HepG2 (cell line): ENCODE measurements at regions not wholly inside any gene's neighbourhood (a gene's known extent, or its start where the extent isn't known, plus 50 kb on each side); places are given as distances from the start of the nearest gene placed in this dataset.

Source experiments
- ATF6 ChIP-seq: sonication (generic); formaldehyde crosslinking; conservative IDR thresholded peaks from 2 replicates; pipeline ENCODE4 v1.4.0; 2020; ENCODE audit warnings: missing genetic modification reagents
- DRAP1 ChIP-seq: IDR thresholded peaks from 2 replicates; pipeline ENCODE4 v1.6.1; 2016; ENCODE audit warnings: missing genetic modification reagents, missing compliant biosample characterization
- FOXC1 ChIP-seq: sonication (generic); formaldehyde crosslinking; IDR thresholded peaks from 2 replicates; pipeline ENCODE4 v1.8.0; 2022; ENCODE audit warnings: mild to moderate bottlenecking, missing genetic modification reagents, borderline replicate concordance
- FUBP1 ChIP-seq: sonication (generic); formaldehyde crosslinking; IDR thresholded peaks from 2 replicates; pipeline ENCODE4 v1.5.1; 2020; ENCODE audit warnings: missing genetic modification reagents, mild to moderate bottlenecking, borderline replicate concordance
- GATAD2A ChIP-seq: IDR thresholded peaks from 2 replicates; pipeline ENCODE4 v1.6.1; 2016
- HOXA5 ChIP-seq: sonication (generic); formaldehyde crosslinking; IDR thresholded peaks from 2 replicates; pipeline ENCODE4 v1.4.0; 2020; ENCODE audit warnings: missing genetic modification reagents
- LCORL ChIP-seq, 2 experiments: fragments of 450-650 bp in 1 of 2; sonication (generic) in 1 of 2; formaldehyde crosslinking in 1 of 2; IDR thresholded peaks; 2 replicates each; pipeline versions ENCODE4 v1.5.0 to v1.6.1; 2017 to 2020; ENCODE audit warnings: antibody characterized with exemption in 1 of 2, missing genetic modification reagents in 1 of 2
- MIER3 ChIP-seq: IDR thresholded peaks from 2 replicates; pipeline ENCODE4 v1.6.1; 2016; ENCODE audit warnings: missing compliant biosample characterization, borderline replicate concordance
- MLX ChIP-seq: IDR thresholded peaks from 2 replicates; pipeline ENCODE4 v1.6.1; 2016
- MNT ChIP-seq: fragments of 450-650 bp; IDR thresholded peaks from 2 replicates; pipeline ENCODE4 v1.6.1; 2016
- PHF20 ChIP-seq: sonication (generic); formaldehyde crosslinking; IDR thresholded peaks from 2 replicates; pipeline ENCODE4 v1.5.0; 2020; ENCODE audit warnings: mild to moderate bottlenecking, missing genetic modification reagents
- RELA ChIP-seq: sonication (generic); formaldehyde crosslinking; IDR thresholded peaks from 2 replicates; pipeline ENCODE4 v1.4.0; 2020; ENCODE audit warnings: missing genetic modification reagents
- ZBTB37 ChIP-seq: sonication (generic); formaldehyde crosslinking; IDR thresholded peaks from 2 replicates; pipeline ENCODE4 v1.4.0; 2020; ENCODE audit warnings: mild to moderate bottlenecking, missing genetic modification reagents
- ZNF432 ChIP-seq: sonication (generic); formaldehyde crosslinking; IDR thresholded peaks from 2 replicates; pipeline ENCODE4 v1.5.0; 2020; ENCODE audit warnings: missing genetic modification reagents, mild to moderate bottlenecking, borderline replicate concordance
- ZNF501 ChIP-seq: sonication (generic); formaldehyde crosslinking; IDR thresholded peaks from 2 replicates; pipeline ENCODE4 v1.5.1; 2020; ENCODE audit warnings: mild to moderate bottlenecking, moderate library complexity, missing genetic modification reagents
- ZNF503 ChIP-seq: sonication (generic); formaldehyde crosslinking; IDR thresholded peaks from 2 replicates; pipeline ENCODE4 v1.4.0; 2020; ENCODE audit warnings: missing genetic modification reagents
- ZNF672 ChIP-seq: sonication (generic); formaldehyde crosslinking; IDR thresholded peaks from 2 replicates; pipeline ENCODE4 v1.8.1; 2022; ENCODE audit warnings: missing genetic modification reagents
- ZSCAN31 ChIP-seq: sonication (generic); formaldehyde crosslinking; IDR thresholded peaks from 2 replicates; pipeline ENCODE4 v1.5.0; 2020; ENCODE audit warnings: low read depth, mild to moderate bottlenecking, missing genetic modification reagents

- no peak for TF ChIP-seq ZNF672 (CRISPR knock-in tag)
- peak; percentile 27; the same call in 1 of the 2 replicates for TF ChIP-seq MIER3 (CRISPR knock-in tag)
- no peak for TF ChIP-seq PHF20
- TF ChIP-seq ZNF503 (CRISPR knock-in tag): 0 out of 2 replicates have a peak, but pooled peaks have one; percentile 31
- TF ChIP-seq ZNF501 (CRISPR knock-in tag): peak; percentile 67
- 0 out of 2 replicates have a peak, but pooled peaks have one; percentile 45 for TF ChIP-seq FOXC1 (CRISPR knock-in tag)
- no peak for TF ChIP-seq RELA
- peak; percentile 16; the same call in 1 of the 2 replicates for TF ChIP-seq MNT
- TF ChIP-seq ATF6 (CRISPR knock-in tag): no peak
- peak; percentile 25; the same call in 1 of the 2 replicates for TF ChIP-seq MLX (CRISPR knock-in tag)
- no peak for TF ChIP-seq LCORL (IDR thresholded peaks at IDR 0.05)
- peak; percentile 34; the same call in 1 of the 2 replicates for TF ChIP-seq LCORL (CRISPR knock-in tag; IDR thresholded peaks at IDR 0.05)
- 0 out of 2 replicates have a peak, but pooled peaks have one; percentile 44 for TF ChIP-seq HOXA5 (CRISPR knock-in tag)
- peak; percentile 65; the same call in 1 of the 2 replicates for TF ChIP-seq GATAD2A (CRISPR knock-in tag)
- TF ChIP-seq FUBP1 (CRISPR knock-in tag): no peak
- TF ChIP-seq ZNF432 (CRISPR knock-in tag): no peak
- 0 out of 2 replicates have a peak, but pooled peaks have one; percentile 28 for TF ChIP-seq DRAP1 (CRISPR knock-in tag)
- no peak for TF ChIP-seq ZBTB37 (CRISPR knock-in tag)
- peak; percentile 45 for TF ChIP-seq ZSCAN31
Measured at GRCh38 chr7:112898432-112899290, 108.5 kb upstream of the TMEM168 start (continued).
